Activated CD4-positive, alpha-beta memory T cell treated with anti-CD3 and anti-CD28 coated beads, Interleukin-2, amount 10 ng/mL, durations not matched to agents 7 days and 5 days (primary cell): ENCODE measurements at regions not wholly inside any gene's neighbourhood (a gene's known extent, or its start where the extent isn't known, plus 50 kb on each side); places are given as distances from the start of the nearest gene placed in this dataset.

ENCODE experiments used
- CTCF ChIA-PET: fragments of 350-600 bp; sonication (Branson Sonifier 250); formaldehyde crosslinking; loops from one replicate; lab custom pipeline; 2021; ENCODE audit warnings: antibody characterized with exemption, inconsistent platforms; lab: Charles Lee
- POLR2A ChIA-PET: fragments of 350-600 bp; sonication (Branson Sonifier 250); formaldehyde crosslinking; loops from one replicate; lab custom pipeline; 2021; ENCODE audit warnings: antibody characterized with exemption; lab: Charles Lee
- DNase-seq: peaks from one replicate; pipeline ENCODE4 v3.0.0-alpha.2; 2020
- H3K27ac Mint-ChIP-seq: one replicate; pipeline ENCODE4 v1.8.0; 2021; ENCODE audit warnings: mild to moderate bottlenecking, mixed read lengths
- H3K27me3 Mint-ChIP-seq: one replicate; pipeline ENCODE4 v1.8.0; 2021; ENCODE audit warnings: mixed read lengths
- H3K36me3 Mint-ChIP-seq: one replicate; pipeline ENCODE4 v1.8.0; 2021; ENCODE audit warnings: low read depth, mixed read lengths
- H3K4me1 Mint-ChIP-seq: one replicate; pipeline ENCODE4 v1.8.0; 2021; ENCODE audit warnings: mixed read lengths
- H3K4me3 Mint-ChIP-seq: one replicate; pipeline ENCODE4 v1.8.0; 2021; ENCODE audit warnings: mild to moderate bottlenecking, mixed read lengths
- H3K9me3 Mint-ChIP-seq: one replicate; pipeline ENCODE4 v1.8.0; 2021; ENCODE audit warnings: mixed read lengths

DNA sequence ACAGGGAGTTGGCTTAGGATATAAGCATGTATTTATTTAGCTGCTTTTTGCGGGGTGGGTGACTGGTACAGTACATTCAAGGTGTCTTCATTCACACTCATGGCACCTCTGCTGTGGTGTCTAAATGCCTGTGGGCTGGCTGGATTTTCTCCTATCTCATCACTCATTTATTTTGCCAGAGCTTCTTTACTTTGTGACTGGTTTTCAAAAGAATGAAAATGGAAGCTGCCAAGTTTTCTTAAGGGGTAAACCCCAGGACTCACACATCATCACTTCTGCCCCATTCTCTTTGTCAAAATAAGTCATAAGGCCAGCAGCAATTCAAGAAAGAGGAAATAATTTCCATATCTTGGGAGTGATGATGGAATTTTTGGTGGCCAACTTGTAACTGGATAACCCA is 493.4 kb upstream of the ALCAM start:
- no peaks in the 10 kb centered on the region for H3K4me1 Mint-ChIP-seq
- no peaks in the 10 kb centered on the region for H3K36me3 Mint-ChIP-seq
- H3K27me3 Mint-ChIP-seq: no peaks in the 10 kb centered on the region

DNA sequence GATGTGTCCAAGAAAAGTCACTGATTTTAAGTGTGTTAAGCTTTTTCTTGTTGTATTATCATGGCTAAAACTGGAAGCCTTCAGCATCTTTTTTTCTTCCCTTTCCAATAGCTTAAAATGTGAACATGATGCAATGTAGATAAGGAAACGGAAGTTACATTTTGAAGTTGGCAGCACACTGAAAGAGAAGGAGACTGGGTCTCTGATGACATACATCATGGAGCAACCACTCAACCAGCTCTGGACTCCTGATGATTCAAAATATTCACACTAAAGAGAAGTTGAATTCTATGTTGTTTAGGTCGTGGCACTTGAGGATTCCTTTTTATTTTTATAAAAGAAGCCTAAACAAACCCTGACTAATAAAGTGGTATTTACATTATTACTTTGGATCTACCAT is 488.3 kb upstream of the ALCAM start:
- Mint-ChIP-seq H3K27ac (no peak overlapping the region), H3K4me3 (no peak overlapping the region), H3K4me1 (no peaks in the 10 kb centered on the region), H3K27me3 (no peaks in the 10 kb centered on the region), H3K9me3 (no peaks in the 10 kb centered on the region), H3K36me3 (no peaks in the 10 kb centered on the region)
- ChIA-PET CTCF (no interaction called here), POLR2A (no interaction called here)
- no peak for DNase-seq

More for the DNA sequence above, 493.4 kb upstream of the ALCAM start:
- Mint-ChIP-seq H3K27ac (no peak overlapping the region), H3K4me3 (no peak overlapping the region), H3K9me3 (no peaks in the 10 kb centered on the region)
- DNase-seq: no peak
- ChIA-PET POLR2A (no interaction called here), CTCF (no interaction called here)

DNA sequence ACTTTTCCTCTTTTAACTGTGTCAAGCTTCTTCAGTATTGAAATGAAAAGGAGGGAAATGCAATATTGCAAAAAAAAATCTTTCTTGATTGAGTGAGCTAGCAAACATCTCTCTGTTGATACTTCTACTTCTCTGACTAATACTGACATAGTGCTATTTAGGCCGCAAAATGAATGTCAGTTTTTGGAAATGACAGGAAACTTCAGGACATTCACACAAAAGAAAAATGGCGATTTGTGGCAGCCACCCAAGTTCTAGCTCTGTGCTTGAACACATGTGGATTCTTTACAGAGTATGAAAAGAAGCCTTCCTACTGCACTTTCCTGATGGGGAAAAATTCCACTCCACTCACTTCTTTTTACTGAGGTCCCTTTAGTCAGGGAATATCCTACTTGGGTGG is 486.8 kb upstream of the ALCAM start:
- no peak overlapping the region for H3K27ac Mint-ChIP-seq
- H3K27me3 Mint-ChIP-seq: no peaks in the 10 kb centered on the region
- no peaks in the 10 kb centered on the region for H3K4me1 Mint-ChIP-seq
- POLR2A ChIA-PET: no interaction called here
- H3K9me3 Mint-ChIP-seq: no peaks in the 10 kb centered on the region
- H3K4me3 Mint-ChIP-seq: no peak overlapping the region
- CTCF ChIA-PET: no interaction called here
- H3K36me3 Mint-ChIP-seq: no peaks in the 10 kb centered on the region
- no peak for DNase-seq

DNA sequence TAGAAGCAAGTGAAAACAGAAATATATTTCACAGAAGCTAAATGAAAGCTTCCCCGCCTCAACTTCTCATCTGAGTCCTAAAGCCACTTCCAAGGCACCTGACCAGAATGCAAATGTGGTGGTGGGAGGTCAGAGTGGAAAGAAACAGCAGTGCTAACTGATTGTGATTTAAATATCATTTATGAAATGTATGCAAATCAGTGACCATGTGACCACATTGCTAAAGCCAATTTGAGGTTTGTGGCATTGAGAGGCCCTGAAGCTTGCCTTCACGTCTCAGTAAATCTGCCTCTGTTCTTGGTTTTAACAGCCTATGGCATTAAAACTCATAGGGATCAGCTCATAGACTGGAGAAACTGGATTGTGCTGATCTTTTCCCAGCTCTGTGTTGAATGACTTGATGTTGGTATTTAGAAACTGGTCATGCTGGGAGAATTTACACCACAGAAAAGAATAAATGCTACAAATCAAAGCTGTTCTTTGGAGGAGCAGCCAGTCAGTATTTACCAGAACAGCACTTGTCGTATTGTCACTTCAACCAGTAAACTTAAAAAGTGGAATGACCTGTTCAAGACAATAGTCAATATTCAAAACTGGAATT is 481.4 kb upstream of the ALCAM start:
- DNase-seq: no peak
- Mint-ChIP-seq H3K4me3 (no peak overlapping the region), H3K4me1 (no peaks in the 10 kb centered on the region), H3K36me3 (no peaks in the 10 kb centered on the region), H3K9me3 (no peaks in the 10 kb centered on the region), H3K27ac (no peak overlapping the region), H3K27me3 (no peaks in the 10 kb centered on the region)
- ChIA-PET POLR2A (no interaction called here), CTCF (no interaction called here)

DNA sequence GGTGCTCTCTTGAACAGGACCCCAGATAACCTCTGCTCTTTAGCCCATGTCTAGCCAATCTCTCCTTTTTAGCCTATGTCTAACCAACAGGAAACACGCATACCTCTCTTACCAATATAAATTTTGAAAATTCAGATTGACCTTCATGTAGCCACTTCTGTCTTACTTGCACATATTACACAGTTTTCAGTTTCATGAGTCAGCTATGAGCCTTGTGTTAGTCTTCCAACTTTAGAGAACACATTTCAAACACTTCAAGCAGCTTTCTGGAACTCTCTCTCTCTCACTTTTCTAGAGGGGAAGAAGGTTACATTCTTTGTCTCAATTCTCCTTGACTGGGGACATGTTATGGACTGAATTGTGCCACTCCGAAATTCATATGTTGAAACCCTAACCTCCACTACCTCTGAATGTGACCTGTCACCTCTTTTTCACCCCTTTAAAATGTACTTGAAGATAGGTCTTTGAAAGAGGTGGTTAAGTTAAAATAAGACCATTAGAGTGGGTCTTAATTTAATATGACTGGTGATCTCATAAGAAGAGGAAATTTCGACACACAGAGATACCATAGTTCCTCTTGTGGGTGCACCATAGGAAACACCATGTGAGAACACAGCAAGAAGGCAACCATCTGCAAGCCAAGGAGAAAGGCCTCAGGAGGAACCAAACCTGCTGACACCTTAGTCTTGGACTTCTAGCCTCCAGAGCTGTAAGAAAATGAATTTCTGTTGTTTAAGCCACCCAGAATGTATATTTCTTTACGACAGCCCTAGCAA is 480.3 kb upstream of the ALCAM start:
- H3K9me3 Mint-ChIP-seq: no peaks in the 10 kb centered on the region
- POLR2A ChIA-PET: no interaction called here

DNA sequence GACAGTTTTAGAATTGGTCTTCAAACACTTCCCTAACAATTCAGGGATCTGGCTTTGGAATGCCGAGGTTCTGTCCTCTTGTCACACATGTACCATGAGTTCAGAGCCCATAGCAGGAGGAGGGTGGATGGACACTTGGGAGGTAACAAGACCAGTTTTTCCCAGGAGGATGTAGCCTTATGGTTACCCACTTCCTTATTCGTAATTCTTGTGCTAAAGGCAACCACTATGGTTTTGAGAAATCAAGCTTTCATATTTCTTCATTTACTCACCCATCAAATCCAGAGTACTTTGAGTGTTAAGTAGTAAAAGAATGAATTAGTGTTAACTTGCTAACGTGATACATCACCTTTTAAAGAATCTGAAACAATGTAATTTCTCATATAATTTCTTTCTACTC is 479.6 kb upstream of the ALCAM start:
- POLR2A ChIA-PET: no interaction called here
- no peak overlapping the region for H3K4me3 Mint-ChIP-seq
- no peaks in the 10 kb centered on the region for H3K27me3 Mint-ChIP-seq

More for the DNA sequence above, 480.3 kb upstream of the ALCAM start:
- Mint-ChIP-seq H3K36me3 (no peaks in the 10 kb centered on the region), H3K27ac (no peak overlapping the region), H3K27me3 (no peaks in the 10 kb centered on the region), H3K4me1 (no peaks in the 10 kb centered on the region), H3K4me3 (no peak overlapping the region)
- no peak for DNase-seq
- CTCF ChIA-PET: no interaction called here

DNA sequence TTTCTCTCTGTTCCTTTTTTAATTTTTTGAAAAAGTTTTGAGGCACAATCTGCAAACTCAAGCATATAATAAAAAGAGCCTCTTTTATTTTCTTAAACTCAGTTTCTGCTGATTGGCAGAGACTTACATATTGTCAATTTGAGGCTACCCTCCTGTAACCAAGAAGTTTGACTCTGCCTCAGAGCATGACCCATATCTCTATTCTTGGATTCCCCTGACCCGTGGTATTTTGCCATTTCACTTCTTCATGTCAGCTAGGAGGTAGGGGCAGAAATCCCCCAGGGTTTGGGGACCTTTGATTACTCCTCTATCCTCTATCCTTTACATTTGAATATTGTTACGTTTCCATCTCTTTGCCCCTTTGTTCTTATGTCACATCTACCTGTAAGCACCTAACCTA is 479.1 kb upstream of the ALCAM start:
- no peaks in the 10 kb centered on the region for H3K4me1 Mint-ChIP-seq
- no peaks in the 10 kb centered on the region for H3K9me3 Mint-ChIP-seq
- DNase-seq: no peak
- H3K27me3 Mint-ChIP-seq: no peaks in the 10 kb centered on the region
- no peak overlapping the region for H3K27ac Mint-ChIP-seq
- ChIA-PET CTCF (no interaction called here), POLR2A (no interaction called here)
- H3K4me3 Mint-ChIP-seq: no peak overlapping the region
- H3K36me3 Mint-ChIP-seq: no peaks in the 10 kb centered on the region

More for the DNA sequence above, 479.6 kb upstream of the ALCAM start:
- CTCF ChIA-PET: no interaction called here
- DNase-seq: no peak
- Mint-ChIP-seq H3K36me3 (no peaks in the 10 kb centered on the region), H3K27ac (no peak overlapping the region), H3K9me3 (no peaks in the 10 kb centered on the region), H3K4me1 (no peaks in the 10 kb centered on the region)

DNA sequence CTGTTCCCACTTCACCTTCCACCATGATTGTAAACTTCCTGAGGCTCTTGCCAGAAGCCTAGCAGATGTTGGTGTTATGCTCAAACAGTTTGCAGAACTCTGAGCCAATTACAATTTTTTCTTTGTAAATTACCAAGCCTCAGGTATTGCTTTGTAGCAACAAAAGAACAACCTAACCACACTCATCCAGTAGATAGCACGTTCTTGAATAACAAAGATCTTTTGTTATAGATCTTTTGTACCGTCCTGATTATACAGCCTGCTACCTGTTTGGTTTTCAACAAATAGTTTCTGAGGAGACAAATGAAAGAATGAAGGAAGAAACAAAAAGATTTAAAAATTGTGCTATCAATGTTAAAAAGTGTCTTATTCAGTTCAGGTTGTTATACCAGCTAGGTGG is 474.7 kb upstream of the ALCAM start:
- ChIA-PET CTCF (no interaction called here), POLR2A (no interaction called here)
- H3K27me3 Mint-ChIP-seq: no peaks in the 10 kb centered on the region
- DNase-seq: no peak
- H3K4me1 Mint-ChIP-seq: no peaks in the 10 kb centered on the region
- no peaks in the 10 kb centered on the region for H3K36me3 Mint-ChIP-seq
- H3K27ac Mint-ChIP-seq: no peak overlapping the region
- no peaks in the 10 kb centered on the region for H3K9me3 Mint-ChIP-seq
- no peak overlapping the region for H3K4me3 Mint-ChIP-seq

DNA sequence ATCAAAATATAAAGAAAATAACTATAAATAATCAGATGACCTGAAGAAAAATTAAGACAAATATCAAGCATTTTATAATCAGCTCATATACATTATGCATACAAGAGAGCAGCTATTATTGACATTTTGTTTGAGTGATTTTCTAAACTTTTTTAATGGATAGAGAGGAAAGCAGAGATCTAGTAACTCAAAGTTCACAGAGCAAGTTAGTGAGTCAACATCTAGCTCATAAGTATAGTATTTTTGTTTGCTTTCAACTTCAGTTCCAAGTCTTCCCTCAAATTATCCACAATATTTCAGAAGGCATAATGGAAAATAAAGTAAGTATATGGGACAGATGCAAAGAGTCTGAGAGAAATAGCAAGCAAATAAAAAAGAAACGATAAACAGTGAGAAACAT is 470.1 kb upstream of the ALCAM start:
- no peaks in the 10 kb centered on the region for H3K27me3 Mint-ChIP-seq
- ChIA-PET CTCF (no interaction called here), POLR2A (no interaction called here)
- no peaks in the 10 kb centered on the region for H3K9me3 Mint-ChIP-seq
- H3K27ac Mint-ChIP-seq: no peak overlapping the region
- no peaks in the 10 kb centered on the region for H3K4me1 Mint-ChIP-seq
- no peak overlapping the region for H3K4me3 Mint-ChIP-seq
- H3K36me3 Mint-ChIP-seq: no peaks in the 10 kb centered on the region
- no peak for DNase-seq

DNA sequence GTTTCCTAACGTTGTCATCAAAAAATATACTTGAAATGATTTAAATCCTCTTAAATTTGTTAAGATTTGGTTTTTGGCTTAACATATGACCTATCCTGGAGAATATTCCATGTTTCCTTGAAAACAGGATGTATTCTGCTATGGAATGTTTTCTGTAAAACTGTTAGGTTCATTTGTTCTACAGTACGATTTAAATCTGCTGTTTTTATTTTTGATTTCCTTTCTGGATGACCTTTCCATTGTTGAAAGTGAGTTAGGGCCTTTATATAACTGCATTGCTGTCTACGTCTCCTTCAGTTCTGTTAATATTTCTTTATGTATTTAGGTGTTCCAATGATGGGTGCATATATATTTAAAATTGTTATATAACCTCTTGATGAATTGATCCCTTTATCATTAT is 465.3 kb upstream of the ALCAM start:
- no peaks in the 10 kb centered on the region for H3K4me1 Mint-ChIP-seq
- ChIA-PET POLR2A (no interaction called here), CTCF (no interaction called here)
- H3K4me3 Mint-ChIP-seq: no peak overlapping the region
- no peaks in the 10 kb centered on the region for H3K9me3 Mint-ChIP-seq
- no peaks in the 10 kb centered on the region for H3K36me3 Mint-ChIP-seq
- DNase-seq: no peak
- no peaks in the 10 kb centered on the region for H3K27me3 Mint-ChIP-seq
- no peak overlapping the region for H3K27ac Mint-ChIP-seq

DNA sequence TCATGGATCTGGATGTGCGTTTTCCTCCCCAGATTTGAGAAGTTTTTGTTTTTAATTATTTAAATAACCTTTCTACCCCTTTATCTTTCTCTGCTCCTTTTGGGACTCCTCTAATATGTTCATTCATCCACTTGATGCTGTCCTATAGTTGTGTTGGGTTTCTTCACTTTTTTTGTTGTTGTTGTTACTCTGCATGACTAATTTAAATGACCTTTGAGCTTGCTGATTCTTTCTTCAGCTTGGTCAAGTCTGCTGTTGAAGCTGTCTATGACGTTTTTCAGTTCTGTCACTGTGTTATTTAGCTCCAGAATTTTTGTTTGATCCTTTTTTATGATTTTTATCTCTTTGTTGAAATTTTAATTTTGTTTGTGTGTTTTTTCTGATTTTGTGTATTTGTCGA is 463.6 kb upstream of the ALCAM start:
- Mint-ChIP-seq H3K27ac (no peak overlapping the region), H3K9me3 (peaks cover 3% of the 10 kb centered on the region), H3K4me1 (no peaks in the 10 kb centered on the region), H3K4me3 (no peak overlapping the region), H3K36me3 (no peaks in the 10 kb centered on the region), H3K27me3 (no peaks in the 10 kb centered on the region)
- CTCF ChIA-PET: no interaction called here
- POLR2A ChIA-PET: interaction anchor here (0.6 kb wide), 1 partner anchor 12 kb away, joined by 3 read pairs; no protein-coding TSS in a partner anchor
- no peak for DNase-seq

DNA sequence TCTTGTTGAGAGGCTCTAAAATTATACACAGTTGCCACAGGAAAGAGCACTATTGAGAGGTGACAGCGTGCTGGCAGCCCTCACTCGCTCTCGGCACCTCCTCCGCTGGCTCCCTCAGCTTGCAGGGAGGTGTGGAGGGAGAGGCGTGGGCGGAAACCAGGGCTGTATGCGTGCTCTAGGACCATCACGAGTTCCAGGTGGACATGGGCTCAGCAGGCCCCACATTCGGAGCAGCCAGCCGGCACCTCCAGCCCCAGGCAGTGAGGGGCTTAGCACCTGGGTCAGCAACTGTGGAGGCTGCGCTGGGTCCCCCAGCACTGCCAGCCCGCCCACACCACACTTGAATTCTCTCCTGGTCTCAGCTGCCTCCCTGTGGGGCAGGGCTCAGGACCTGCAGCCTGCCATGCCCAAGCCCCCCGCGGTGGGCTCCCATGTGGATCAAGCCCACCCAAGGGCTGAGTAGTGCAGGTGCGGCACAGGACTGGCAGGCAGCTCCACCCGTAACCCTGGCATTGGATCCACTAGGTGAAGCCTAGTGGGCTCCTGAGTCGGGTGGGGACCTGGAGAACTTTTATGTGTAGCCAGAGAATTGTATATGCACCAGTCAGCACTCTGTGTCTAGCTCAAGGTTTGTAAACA is 460.6 kb upstream of the ALCAM start:
- peaks cover 3% of the 10 kb centered on the region for H3K9me3 Mint-ChIP-seq
- no peak for DNase-seq
- no peaks in the 10 kb centered on the region for H3K27me3 Mint-ChIP-seq
- CTCF ChIA-PET: no interaction called here
- H3K27ac Mint-ChIP-seq: no peak overlapping the region
- H3K4me3 Mint-ChIP-seq: no peak overlapping the region
- POLR2A ChIA-PET: no interaction called here
- no peaks in the 10 kb centered on the region for H3K36me3 Mint-ChIP-seq
- H3K4me1 Mint-ChIP-seq: no peaks in the 10 kb centered on the region

DNA sequence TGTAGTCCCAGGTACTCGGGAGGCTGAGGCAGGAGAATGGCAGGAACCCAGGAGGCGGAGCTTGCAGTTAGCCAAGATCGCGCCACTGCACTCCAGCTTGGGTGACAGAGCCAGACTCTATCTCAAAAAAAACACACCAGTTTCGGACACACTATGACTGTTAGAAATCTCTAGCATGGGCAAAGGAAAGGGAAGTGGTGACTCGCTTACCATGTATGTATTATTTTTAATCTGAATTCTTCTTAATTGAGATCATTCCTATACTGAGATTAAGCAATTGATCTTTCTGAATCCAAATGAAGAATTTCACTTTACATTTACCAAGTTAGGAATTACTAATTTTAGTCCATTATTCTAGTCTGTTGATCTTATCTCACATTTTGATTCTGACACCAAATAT is 459.2 kb upstream of the ALCAM start:
- no peaks in the 10 kb centered on the region for H3K36me3 Mint-ChIP-seq
- ChIA-PET CTCF (no interaction called here), POLR2A (no interaction called here)
- H3K4me3 Mint-ChIP-seq: no peak overlapping the region
- H3K27ac Mint-ChIP-seq: no peak overlapping the region
- H3K27me3 Mint-ChIP-seq: no peaks in the 10 kb centered on the region
- DNase-seq: no peak
- H3K4me1 Mint-ChIP-seq: no peaks in the 10 kb centered on the region
- peaks cover 3% of the 10 kb centered on the region for H3K9me3 Mint-ChIP-seq

DNA sequence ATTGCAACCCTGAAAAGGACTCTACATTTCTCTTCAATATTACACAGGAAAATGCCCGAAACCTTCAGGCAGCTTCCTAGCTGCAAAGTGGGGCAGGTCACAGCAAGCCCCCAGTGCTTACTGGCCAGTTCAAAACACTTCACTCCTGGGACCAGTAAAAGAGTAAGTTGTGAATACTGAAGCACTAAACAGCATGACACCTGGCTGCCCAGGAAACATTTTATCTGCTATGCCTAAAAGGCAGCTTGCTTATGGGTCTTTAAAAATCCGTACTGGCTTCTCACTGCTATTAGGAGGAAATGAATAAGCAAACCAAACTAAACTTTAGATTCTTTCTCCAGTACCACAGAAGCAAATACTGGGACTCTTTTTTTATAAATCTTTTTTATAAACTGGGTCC is 457.9 kb upstream of the ALCAM start:
- CTCF ChIA-PET: no interaction called here
- Mint-ChIP-seq H3K9me3 (peaks cover 3% of the 10 kb centered on the region), H3K27me3 (no peaks in the 10 kb centered on the region), H3K4me1 (no peaks in the 10 kb centered on the region), H3K36me3 (no peaks in the 10 kb centered on the region), H3K27ac (no peak overlapping the region), H3K4me3 (no peak overlapping the region)
- POLR2A ChIA-PET: no interaction called here
- no peak for DNase-seq
